ENCODE measurements at regions not wholly inside any gene's neighbourhood (a gene's known extent, or its start where the extent isn't known, plus 50 kb on each side); places are given as distances from the start of the nearest gene placed in this dataset.

- ATAC-seq, result no peak
- TF ChIP-seq OSR1 (CRISPR knock-in tag; IDR thresholded peaks at IDR 0.05) (no peak), ISL1 (CRISPR knock-in tag; IDR thresholded peaks at IDR 0.05) (no peak), ZNF8 (CRISPR knock-in tag; IDR thresholded peaks at IDR 0.05) (no peak), ZFP30 (CRISPR knock-in tag; IDR thresholded peaks at IDR 0.05) (no peak), CSDC2 (CRISPR knock-in tag; IDR thresholded peaks at IDR 0.05) (no peak), TCF4 (CRISPR knock-in tag; IDR thresholded peaks at IDR 0.05; ENCODE audit: borderline replicate concordance) (no peak), SNAI2 (CRISPR knock-in tag; IDR thresholded peaks at IDR 0.05) (no peak), TOX (CRISPR knock-in tag; IDR thresholded peaks at IDR 0.05; ENCODE audit: borderline replicate concordance) (no peak), ZFP3 (CRISPR knock-in tag; IDR thresholded peaks at IDR 0.05) (no peak), ZC3H10 (CRISPR knock-in tag; IDR thresholded peaks at IDR 0.05) (no peak), ESRRG (CRISPR knock-in tag; IDR thresholded peaks at IDR 0.05) (no peak)
- TF ChIP-seq, protein P1, sequence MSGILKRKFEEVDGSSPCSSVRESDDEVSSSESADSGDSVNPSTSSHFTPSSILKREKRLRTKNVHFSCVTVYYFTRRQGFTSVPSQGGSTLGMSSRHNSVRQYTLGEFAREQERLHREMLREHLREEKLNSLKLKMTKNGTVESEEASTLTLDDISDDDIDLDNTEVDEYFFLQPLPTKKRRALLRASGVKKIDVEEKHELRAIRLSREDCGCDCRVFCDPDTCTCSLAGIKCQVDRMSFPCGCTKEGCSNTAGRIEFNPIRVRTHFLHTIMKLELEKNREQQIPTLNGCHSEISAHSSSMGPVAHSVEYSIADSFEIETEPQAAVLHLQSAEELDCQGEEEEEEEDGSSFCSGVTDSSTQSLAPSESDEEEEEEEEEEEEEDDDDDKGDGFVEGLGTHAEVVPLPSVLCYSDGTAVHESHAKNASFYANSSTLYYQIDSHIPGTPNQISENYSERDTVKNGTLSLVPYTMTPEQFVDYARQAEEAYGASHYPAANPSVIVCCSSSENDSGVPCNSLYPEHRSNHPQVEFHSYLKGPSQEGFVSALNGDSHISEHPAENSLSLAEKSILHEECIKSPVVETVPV (CRISPR knock-in tag; IDR thresholded peaks at IDR 0.05), result no peak
Observed at GRCh38 chr16:73383195-73383987, 335.5 kb upstream of the ZFHX3 start.

- no peak for ATAC-seq
- TF ChIP-seq, protein P2, sequence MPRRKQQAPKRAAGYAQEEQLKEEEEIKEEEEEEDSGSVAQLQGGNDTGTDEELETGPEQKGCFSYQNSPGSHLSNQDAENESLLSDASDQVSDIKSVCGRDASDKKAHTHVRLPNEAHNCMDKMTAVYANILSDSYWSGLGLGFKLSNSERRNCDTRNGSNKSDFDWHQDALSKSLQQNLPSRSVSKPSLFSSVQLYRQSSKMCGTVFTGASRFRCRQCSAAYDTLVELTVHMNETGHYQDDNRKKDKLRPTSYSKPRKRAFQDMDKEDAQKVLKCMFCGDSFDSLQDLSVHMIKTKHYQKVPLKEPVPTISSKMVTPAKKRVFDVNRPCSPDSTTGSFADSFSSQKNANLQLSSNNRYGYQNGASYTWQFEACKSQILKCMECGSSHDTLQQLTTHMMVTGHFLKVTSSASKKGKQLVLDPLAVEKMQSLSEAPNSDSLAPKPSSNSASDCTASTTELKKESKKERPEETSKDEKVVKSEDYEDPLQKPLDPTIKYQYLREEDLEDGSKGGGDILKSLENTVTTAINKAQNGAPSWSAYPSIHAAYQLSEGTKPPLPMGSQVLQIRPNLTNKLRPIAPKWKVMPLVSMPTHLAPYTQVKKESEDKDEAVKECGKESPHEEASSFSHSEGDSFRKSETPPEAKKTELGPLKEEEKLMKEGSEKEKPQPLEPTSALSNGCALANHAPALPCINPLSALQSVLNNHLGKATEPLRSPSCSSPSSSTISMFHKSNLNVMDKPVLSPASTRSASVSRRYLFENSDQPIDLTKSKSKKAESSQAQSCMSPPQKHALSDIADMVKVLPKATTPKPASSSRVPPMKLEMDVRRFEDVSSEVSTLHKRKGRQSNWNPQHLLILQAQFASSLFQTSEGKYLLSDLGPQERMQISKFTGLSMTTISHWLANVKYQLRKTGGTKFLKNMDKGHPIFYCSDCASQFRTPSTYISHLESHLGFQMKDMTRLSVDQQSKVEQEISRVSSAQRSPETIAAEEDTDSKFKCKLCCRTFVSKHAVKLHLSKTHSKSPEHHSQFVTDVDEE (CRISPR knock-in tag; IDR thresholded peaks at IDR 0.05), result no peak
- TF ChIP-seq ZNF565 (CRISPR knock-in tag; conservative IDR thresholded peaks at IDR 0.05; ENCODE audit: low read depth) (no peak), ZNF70 (CRISPR knock-in tag; IDR thresholded peaks at IDR 0.05) (no peak), TOX (CRISPR knock-in tag; IDR thresholded peaks at IDR 0.05; ENCODE audit: borderline replicate concordance) (no peak), GLIS3 (CRISPR knock-in tag; IDR thresholded peaks at IDR 0.05) (no peak), POU6F1 (CRISPR knock-in tag; IDR thresholded peaks at IDR 0.05; ENCODE audit: borderline replicate concordance, low read depth) (no peak), ZFP3 (CRISPR knock-in tag; IDR thresholded peaks at IDR 0.05) (no peak), OSR1 (CRISPR knock-in tag; IDR thresholded peaks at IDR 0.05) (no peak), ZNF8 (CRISPR knock-in tag; IDR thresholded peaks at IDR 0.05) (no peak), SNAI2 (CRISPR knock-in tag; IDR thresholded peaks at IDR 0.05) (no peak)
- TF ChIP-seq, protein P1 (CRISPR knock-in tag; IDR thresholded peaks at IDR 0.05), result no peak
Observed at GRCh38 chr16:73378471-73378870, 330.5 kb upstream of the ZFHX3 start.

- TF ChIP-seq RARB (CRISPR knock-in tag; IDR thresholded peaks at IDR 0.05) (no peak), ARNTL (CRISPR knock-in tag; IDR thresholded peaks at IDR 0.05; ENCODE audit: borderline replicate concordance, low read depth) (no peak), TCF4 (CRISPR knock-in tag; IDR thresholded peaks at IDR 0.05; ENCODE audit: borderline replicate concordance) (no peak), ZC3H10 (CRISPR knock-in tag; IDR thresholded peaks at IDR 0.05) (no peak), ZFP30 (CRISPR knock-in tag; IDR thresholded peaks at IDR 0.05) (no peak), SNAI2 (CRISPR knock-in tag; IDR thresholded peaks at IDR 0.05) (no peak), ZFP3 (CRISPR knock-in tag; IDR thresholded peaks at IDR 0.05) (no peak), PATZ1 (CRISPR knock-in tag; IDR thresholded peaks at IDR 0.05; ENCODE audit: borderline replicate concordance) (no peak), TOX (CRISPR knock-in tag; IDR thresholded peaks at IDR 0.05; ENCODE audit: borderline replicate concordance) (no peak)
- ATAC-seq, result no peak
Observed at GRCh38 chr16:73371584-73372319, 323.8 kb upstream of the ZFHX3 start.

All from SK-N-SH treated with all-trans-retinoic acid at 6 μM for 48 hours (cell line).